ENCODE measurements at regions not wholly inside any gene's neighbourhood (a gene's known extent, or its start where the extent isn't known, plus 50 kb on each side); places are given as distances from the start of the nearest gene placed in this dataset.

GRCh38 chr4:64121803-64122202, 287.4 kb downstream of the TECRL start:
- Histone ChIP-seq H3K4me1 (ENCODE audit: insufficient read depth, low read length) (no peaks in the 10 kb centered on the region), H3K9me3 (ENCODE audit: low read length) (no peaks in the 10 kb centered on the region), H3K9ac (ENCODE audit: insufficient read depth, low read depth, low read length) (no peak overlapping the region), H3K27me3 (ENCODE audit: control insufficient read depth in 1 of 2, insufficient read depth in 2 of 2, low read length in 2 of 2) (no peaks in the 10 kb centered on the region), H3K27ac (ENCODE audit: extremely low read length, insufficient read depth, low read length) (no peak overlapping the region), H3K4me3 (replicated peaks in 1 of 3; ENCODE audit: insufficient read depth in 1 of 3, low read depth in 2 of 3, low read length in 3 of 3) (no peak overlapping the region), H3K4me2 (ENCODE audit: low read depth, low read length) (no peak overlapping the region), H2AFZ (ENCODE audit: low read length) (no peak overlapping the region), H4K20me1 (ENCODE audit: insufficient read depth, low read length) (no peaks in the 10 kb centered on the region), H3K79me2 (ENCODE audit: insufficient read depth, low read length) (no peaks in the 10 kb centered on the region), H3K36me3 (replicated peaks in 1 of 2; ENCODE audit: control insufficient read depth in 1 of 2, insufficient read depth in 2 of 2, low read length in 2 of 2) (no peaks in the 10 kb centered on the region)
- TF ChIP-seq HIVEP1 (CRISPR knock-in tag; IDR thresholded peaks at IDR 0.05) (no peak), ATF4 (CRISPR knock-in tag; IDR thresholded peaks at IDR 0.05) (no peak), NONO (IDR thresholded peaks at IDR 0.05) (no peak), NONO (CRISPR knock-in tag; conservative IDR thresholded peaks at IDR 0.05) (no peak)
- no peak for FAIRE-seq
- ChIA-PET POLR2A (no interaction called here), CTCF (ENCODE audit: low intra/inter-chr PET ratio, low total read pairs) (no interaction called here)
- 29% methylated on average over 4 of the region's 4 CpGs for WGBS (ENCODE audit: low lambda C conversion rate)
- DNase-seq (ENCODE audit: low spot score), result no peak
- BruUV-seq (replicated peaks), result no TSS peak
- in situ Hi-C loops (cut with HindIII; ENCODE audit: extremely low pct_ligation_motif_present, low pct_unique_long_range_greater_than_20kb), result no loop called here
- intact Hi-C loops (cut with micrococcal nuclease; ENCODE audit: unreplicated experiment), result no loop called here
- ATAC-seq, result no peak

GRCh38 chr4:64105903-64106302, 303.3 kb downstream of the TECRL start:
- ATAC-seq (no peak), DNase-seq (ENCODE audit: low spot score) (no peak), FAIRE-seq (no peak)
- TF ChIP-seq ZFP82 (CRISPR knock-in tag; IDR thresholded peaks at IDR 0.05; ENCODE audit: borderline replicate concordance) (no peak), PCBP2 (optimal IDR thresholded peaks at IDR 0.05; ENCODE audit: low read depth, low read length, poor library complexity, severe bottlenecking) (no peak), MAFK (conservative IDR thresholded peaks at IDR 0.05 in 1 of 2, IDR thresholded peaks at IDR 0.05 in 1 of 2; ENCODE audit: low read length in 2 of 2) (peak in 1 of 2 experiments; percentile 64; a peak in 2 of 4 replicates), MAFF (IDR thresholded peaks at IDR 0.05; ENCODE audit: low read depth, low read length) (peak; percentile 54; the same call in 1 of the 2 replicates), ZNF34 (CRISPR knock-in tag; IDR thresholded peaks at IDR 0.05; ENCODE audit: borderline replicate concordance) (no peak)
- Histone ChIP-seq H2AFZ (ENCODE audit: low read length) (no peak overlapping the region), H3K27me3 (ENCODE audit: control insufficient read depth in 1 of 2, insufficient read depth in 2 of 2, low read length in 2 of 2) (no peaks in the 10 kb centered on the region), H3K9ac (ENCODE audit: insufficient read depth, low read depth, low read length) (no peak overlapping the region), H4K20me1 (ENCODE audit: insufficient read depth, low read length) (no peaks in the 10 kb centered on the region), H3K36me3 (replicated peaks in 1 of 2; ENCODE audit: control insufficient read depth in 1 of 2, insufficient read depth in 2 of 2, low read length in 2 of 2) (no peaks in the 10 kb centered on the region), H3K9me3 (ENCODE audit: low read length) (no peaks in the 10 kb centered on the region), H3K4me3 (replicated peaks in 1 of 3; ENCODE audit: insufficient read depth in 1 of 3, low read depth in 2 of 3, low read length in 3 of 3) (no peak overlapping the region), H3K4me2 (ENCODE audit: low read depth, low read length) (no peak overlapping the region), H3K79me2 (ENCODE audit: insufficient read depth, low read length) (no peaks in the 10 kb centered on the region), H3K4me1 (ENCODE audit: insufficient read depth, low read length) (no peaks in the 10 kb centered on the region), H3K27ac (ENCODE audit: extremely low read length, insufficient read depth, low read length) (no peak overlapping the region)
- BruUV-seq (replicated peaks), result no TSS peak
- WGBS (ENCODE audit: low lambda C conversion rate), result 0% methylated on average over 1 of the region's 1 CpG
- intact Hi-C loops (cut with micrococcal nuclease; ENCODE audit: unreplicated experiment) (no loop called here), in situ Hi-C loops (cut with HindIII; ENCODE audit: extremely low pct_ligation_motif_present, low pct_unique_long_range_greater_than_20kb) (no loop called here)
- CTCF ChIA-PET (ENCODE audit: low intra/inter-chr PET ratio, low total read pairs), result no interaction called here
- POLR2A ChIA-PET, result no interaction called here

All from HepG2 (cell line).